CD4-positive, alpha-beta T cell treated with Interleukin-2 at 100 ng/mL for 4 hours (primary cell): ENCODE measurements at regions not wholly inside any gene's neighbourhood (a gene's known extent, or its start where the extent isn't known, plus 50 kb on each side); places are given as distances from the start of the nearest gene placed in this dataset.
"Not testable (repeated sequence)": the region's sequence is repeated elsewhere in the genome, so short reads cannot be mapped to it uniquely, and the experiment has no call there.

ENCODE experiments used
- DNase-seq: peaks from one replicate; pipeline ENCODE4 v3.0.0-alpha.2; 2020; ENCODE audit warnings: low spot score

- no peak for DNase-seq
Measured at GRCh38 chr16:75837264-75837663, 111.0 kb upstream of the CPHXL start.

DNA sequence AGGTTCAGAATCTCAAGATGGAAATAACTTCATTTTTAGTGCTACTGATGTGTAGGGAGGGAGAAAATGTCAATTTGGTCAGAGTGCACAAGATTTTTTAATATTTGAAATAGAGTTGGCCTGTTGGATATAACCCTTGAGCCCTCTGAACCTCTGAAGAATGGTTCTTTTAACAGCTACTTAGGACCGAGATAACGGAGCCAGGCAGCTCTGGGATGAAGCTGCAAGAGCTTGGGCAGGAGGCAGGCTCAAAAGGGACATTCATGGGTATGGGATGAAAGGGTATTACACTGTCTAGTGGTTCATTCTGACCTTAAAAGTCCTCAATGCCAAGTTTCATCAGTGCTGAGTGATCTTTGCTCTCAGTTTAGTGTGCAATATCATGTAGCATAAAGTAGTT is 111.4 kb upstream of the CPHXL start:
- DNase-seq: no peak

- no peak for DNase-seq
Measured at GRCh38 chr16:75841517-75841916, 115.2 kb upstream of the CPHXL start.

GRCh38 chr16:75847172-75847571 is 120.9 kb upstream of the CPHXL start:
- DNase-seq: no peak

- DNase-seq: no peak
Measured at GRCh38 chr16:75854152-75854551, 127.9 kb upstream of the CPHXL start.

GRCh38 chr16:75860326-75861053 is 134.2 kb upstream of the CPHXL start:
- no peak for DNase-seq

DNA sequence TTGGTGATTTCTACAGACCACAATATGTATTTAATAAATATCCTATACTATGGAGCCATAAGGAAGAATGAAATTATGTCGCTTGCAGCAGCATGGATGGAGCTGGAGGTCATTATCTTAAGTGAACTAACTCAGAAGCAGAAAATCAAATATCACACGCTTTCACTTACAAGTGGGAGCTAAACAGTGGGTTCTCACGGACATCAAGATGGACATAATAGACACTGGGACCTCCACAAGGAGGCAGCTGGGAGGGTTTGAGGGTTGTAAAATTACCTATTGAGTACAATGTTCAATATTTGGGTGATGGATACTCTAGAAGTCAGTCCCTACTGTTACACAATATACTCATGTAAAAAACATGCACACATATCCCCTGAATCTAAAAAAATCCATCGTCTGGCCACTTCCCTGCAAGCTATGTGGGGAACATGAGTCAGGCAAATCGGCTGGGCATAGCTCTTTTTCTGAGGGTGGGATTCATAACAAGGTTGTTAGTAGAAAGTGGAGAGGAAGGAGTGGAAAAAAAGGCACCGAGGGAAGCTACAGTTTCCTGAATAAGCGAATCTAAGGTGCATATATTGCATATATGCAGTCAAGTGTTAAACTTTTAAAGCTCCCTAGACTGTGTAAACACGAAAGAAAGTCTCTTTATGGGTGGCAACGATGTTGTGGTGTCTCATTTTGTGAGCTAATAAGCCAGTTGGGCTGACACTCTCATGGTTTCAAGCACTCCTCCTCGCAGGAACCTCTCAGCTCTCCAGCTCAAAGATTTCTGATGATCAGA is 135.2 kb upstream of the CPHXL start:
- no peak for DNase-seq

GRCh38 chr16:75862098-75862386 is 135.8 kb upstream of the CPHXL start:
- DNase-seq: no peak

DNA sequence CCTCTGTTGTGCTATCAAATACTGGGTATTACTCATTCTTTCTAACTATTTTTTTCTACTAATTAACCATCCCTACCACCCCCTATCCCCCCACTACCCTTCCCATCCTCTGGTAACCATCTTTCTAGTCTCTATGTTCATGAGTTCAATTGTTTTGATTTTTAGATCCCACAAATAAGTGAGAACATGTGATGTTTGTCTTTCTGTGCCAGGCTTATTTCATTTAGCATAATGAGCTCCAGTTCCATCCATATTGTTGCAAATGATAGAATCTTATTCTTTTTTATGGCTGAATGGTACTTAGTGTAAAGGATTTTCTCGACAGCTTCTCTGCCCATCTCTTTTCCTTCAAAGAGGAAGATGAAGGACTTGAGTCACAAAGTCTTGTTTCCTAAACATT is 138.0 kb upstream of the CPHXL start:
- no peak for DNase-seq

GRCh38 chr16:75865736-75866135 is 139.4 kb upstream of the CPHXL start:
- DNase-seq: no peak

- DNase-seq: no peak
Measured at GRCh38 chr16:75868636-75869632, 142.6 kb upstream of the CPHXL start.

- not testable (repeated sequence) for DNase-seq
Measured at GRCh38 chr16:75881280-75881679, 155.0 kb upstream of the CPHXL start.

GRCh38 chr16:75899163-75899562 is 172.9 kb upstream of the CPHXL start:
- no peak for DNase-seq

DNA sequence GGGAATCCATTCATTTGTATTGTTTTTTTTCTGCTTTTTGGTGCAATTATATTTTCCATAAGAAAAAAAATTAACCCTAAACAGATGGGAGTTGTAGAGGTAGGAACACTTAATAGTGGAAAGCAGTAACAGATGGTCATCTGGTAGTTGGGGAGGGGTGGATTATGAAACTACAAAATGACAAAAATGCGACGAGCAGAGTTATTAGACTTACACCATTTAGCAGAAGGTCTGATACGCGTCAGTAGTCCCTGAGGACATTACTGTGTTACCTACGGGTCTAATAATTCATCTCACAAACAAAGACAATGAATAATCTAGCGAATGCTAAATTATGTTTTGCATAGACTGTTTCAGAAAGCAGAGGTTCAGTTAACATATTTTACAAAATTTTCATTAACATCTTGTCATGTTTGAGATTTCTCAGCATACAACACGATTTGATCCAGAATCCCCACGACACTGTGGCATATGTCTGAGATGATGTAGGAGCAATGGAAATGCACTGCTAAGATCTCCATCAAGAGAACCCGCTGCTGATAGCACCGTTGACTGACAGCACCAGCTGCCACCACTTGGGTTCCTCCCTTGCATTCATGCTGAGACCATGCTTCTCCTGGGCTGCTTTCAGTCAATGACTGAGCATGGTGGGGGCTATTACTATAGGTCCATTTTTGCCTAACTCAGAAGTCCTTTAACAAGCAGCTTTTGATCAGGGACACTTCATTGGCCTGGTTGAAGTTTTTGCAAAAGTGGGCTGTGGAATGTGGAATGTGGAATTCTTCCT is 182.2 kb upstream of the CPHXL start:
- no peak for DNase-seq

GRCh38 chr16:75909746-75910145 is 183.5 kb upstream of the CPHXL start:
- no peak for DNase-seq

DNA sequence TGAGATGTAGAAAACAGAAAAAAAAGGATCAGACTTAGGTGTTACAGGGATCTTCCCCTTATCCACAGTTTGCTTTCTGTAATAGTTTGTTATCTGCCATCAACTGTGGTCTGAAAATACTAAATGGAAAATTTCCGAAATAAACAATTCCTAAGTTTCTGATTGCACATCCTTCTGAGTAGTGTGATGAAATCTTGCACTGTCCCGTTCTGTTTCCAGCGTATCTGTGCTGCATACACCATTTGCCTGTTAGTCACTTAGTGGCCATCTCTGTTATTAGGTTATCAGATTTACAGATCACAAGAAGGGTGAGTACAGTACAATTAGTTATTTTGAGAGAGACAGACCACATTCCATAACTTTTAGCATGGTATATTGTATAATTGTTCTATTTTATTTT is 185.6 kb upstream of the CPHXL start:
- no peak for DNase-seq

DNA sequence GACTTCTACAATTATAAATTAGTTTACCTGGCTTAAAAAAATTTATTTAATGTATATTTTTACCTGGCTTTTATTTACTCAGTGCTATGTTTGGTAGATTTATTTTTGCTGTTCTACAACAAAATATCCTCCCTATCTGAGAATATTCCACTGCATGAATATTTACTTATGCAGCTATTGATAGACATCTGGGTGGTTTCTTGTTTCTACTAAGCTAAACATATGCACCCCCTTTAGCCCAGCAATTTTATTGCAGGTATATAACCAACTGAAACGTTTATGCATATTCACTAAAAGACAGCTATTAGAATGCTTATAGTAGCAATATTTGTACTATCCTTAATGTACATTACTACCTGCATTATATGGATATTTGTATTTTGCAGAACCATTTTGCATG is 187.7 kb upstream of the CPHXL start:
- DNase-seq: no peak

DNA sequence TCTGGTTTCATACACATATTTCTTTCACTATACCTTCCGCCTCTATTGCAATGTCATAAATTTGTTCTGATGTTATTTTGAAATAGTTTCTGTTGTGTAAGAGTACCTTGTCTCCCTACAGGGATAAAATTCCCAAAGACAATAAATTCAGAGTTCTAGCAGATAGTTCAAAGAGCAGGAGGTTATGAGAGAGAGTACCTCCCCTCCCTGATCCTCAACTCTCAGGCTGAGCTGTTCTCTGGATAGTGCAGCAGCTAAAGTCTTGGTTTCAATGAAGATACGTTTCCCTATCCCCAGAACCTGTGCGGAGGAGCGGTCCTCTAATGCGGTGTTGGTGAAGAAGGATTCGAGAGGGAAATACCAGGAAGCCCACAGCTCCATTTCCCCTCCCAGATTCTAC is 190.2 kb upstream of the CPHXL start:
- no peak for DNase-seq

GRCh38 chr16:75918109-75918508 is 191.8 kb upstream of the CPHXL start:
- DNase-seq: no peak

DNA sequence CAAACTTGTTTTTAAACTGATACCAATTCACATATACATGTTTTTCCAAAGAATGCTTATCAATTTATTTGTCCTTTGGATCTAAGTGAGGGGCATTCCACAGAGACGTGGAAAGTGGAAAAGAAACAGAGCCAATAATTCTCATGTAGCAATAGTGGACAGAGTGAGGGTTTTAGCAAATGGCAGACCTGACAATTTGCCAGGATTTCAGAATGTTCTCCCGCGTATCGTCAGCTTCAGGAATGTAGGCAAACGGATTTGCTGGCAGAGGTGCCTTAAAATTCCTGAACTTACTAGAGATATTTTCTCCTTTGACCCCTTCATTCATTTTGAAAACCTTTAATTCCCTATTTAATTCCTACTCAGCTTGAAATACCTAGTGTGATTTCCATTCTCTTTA is 193.4 kb upstream of the CPHXL start:
- DNase-seq: no peak

GRCh38 chr16:75921281-75921680 is 195.0 kb upstream of the CPHXL start:
- DNase-seq: no peak

GRCh38 chr16:75922250-75922649 is 196.0 kb upstream of the CPHXL start:
- no peak for DNase-seq
